ENCODE measurements at regions not wholly inside any gene's neighbourhood (a gene's known extent, or its start where the extent isn't known, plus 50 kb on each side); places are given as distances from the start of the nearest gene placed in this dataset.

- no peak overlapping the region for H3K4me2 ChIP-seq (ENCODE audit: low read length)
- H3K27me3 ChIP-seq (ENCODE audit: insufficient read depth, low read length): no peaks in the 10 kb centered on the region
- ChIA-PET POLR2A (no interaction called here), CTCF (no interaction called here), RAD21 (ENCODE audit: low non-redundant PET in 1 of 2, low total read pairs in 2 of 2, uncharacterized antibody in 2 of 2, unreplicated experiment in 2 of 2) (no interaction called here)
- DNase-seq (ENCODE audit: low read depth, low spot score): no peak
- no peaks in the 10 kb centered on the region for H3K9me3 ChIP-seq (ENCODE audit: control insufficient read depth in 1 of 2, insufficient read depth in 1 of 2, low read depth in 1 of 2, low read length in 2 of 2)
- H3K4me3 ChIP-seq (replicated peaks in 1 of 2; ENCODE audit: low read depth in 1 of 2, low read length in 2 of 2): no peak overlapping the region
- H3K36me3 ChIP-seq (ENCODE audit: control insufficient read depth in 1 of 2, insufficient read depth in 2 of 2, low read length in 2 of 2): no peaks in the 10 kb centered on the region
- TF ChIP-seq POLR2A (IDR thresholded peaks at IDR 0.05; ENCODE audit: borderline replicate concordance, extremely low read depth, insufficient read depth, insufficient read length): no peak
- no peak for TF ChIP-seq SIN3A (IDR thresholded peaks at IDR 0.05; ENCODE audit: low read depth)
- TF ChIP-seq YY1 (IDR thresholded peaks at IDR 0.05; ENCODE audit: extremely low read depth, insufficient replicate concordance, low read depth, low read length): no peak
- TF ChIP-seq ZNF274 (IDR thresholded peaks at IDR 0.05; ENCODE audit: low read depth, low read length): no peak
- no peak for TF ChIP-seq ELF1 (IDR thresholded peaks at IDR 0.05; ENCODE audit: borderline replicate concordance, low read depth)
- TF ChIP-seq EZH2phosphoT487 (IDR thresholded peaks at IDR 0.05; ENCODE audit: borderline replicate concordance): no peak
- no peak for TF ChIP-seq TCF7L2 (IDR thresholded peaks at IDR 0.05; ENCODE audit: borderline replicate concordance, extremely low read depth, insufficient read depth, insufficient read length)
- no peak for TF ChIP-seq SRF (IDR thresholded peaks at IDR 0.05; ENCODE audit: low read depth)
- TF ChIP-seq ZFX (IDR thresholded peaks at IDR 0.05): no peak
- no peak for TF ChIP-seq EZH2 (IDR thresholded peaks at IDR 0.05)
- no peak for TF ChIP-seq REST (IDR thresholded peaks at IDR 0.05; ENCODE audit: low read depth)
- TF ChIP-seq JUND (IDR thresholded peaks at IDR 0.05): no peak
- no peak for TF ChIP-seq RAD21 (IDR thresholded peaks at IDR 0.05; ENCODE audit: low read depth)
- TF ChIP-seq MAX (IDR thresholded peaks at IDR 0.05): no peak
- no peak for TF ChIP-seq CBX3 (IDR thresholded peaks at IDR 0.05; ENCODE audit: low read depth)
- TF ChIP-seq POLR2AphosphoS5 (IDR thresholded peaks at IDR 0.05; ENCODE audit: low read depth, low read length): no peak
- H3K79me2 ChIP-seq (ENCODE audit: insufficient read depth, low read length): no peaks in the 10 kb centered on the region
- ATAC-seq: no peak
- intact Hi-C loops (cut with micrococcal nuclease): no loop called here
- H2AFZ ChIP-seq (ENCODE audit: low read depth, low read length, poor library complexity, severe bottlenecking): no peak overlapping the region
- H3K9ac ChIP-seq (ENCODE audit: low read length): no peak overlapping the region
- no TSS peak for BruUV-seq (replicated peaks)
- no peaks in the 10 kb centered on the region for H3K9me2 ChIP-seq (ENCODE audit: insufficient read depth)
- no peaks in the 10 kb centered on the region; a peak in 1 of 4 replicates for H3K4me1 ChIP-seq (ENCODE audit: control insufficient read depth in 1 of 2, insufficient read depth in 2 of 2, low read length in 2 of 2)
- no peak overlapping the region for H3K27ac ChIP-seq (ENCODE audit: low read depth, low read length)
- no peaks in the 10 kb centered on the region for H4K20me1 ChIP-seq (ENCODE audit: insufficient read depth)
These were observed 78.1 kb downstream of the ARL4A start for GRCh38 chr7:12765431-12766100.

All from HCT116 (cell line).